Keratinocyte (primary cell): ENCODE measurements at regions not wholly inside any gene's neighbourhood (a gene's known extent, or its start where the extent isn't known, plus 50 kb on each side); places are given as distances from the start of the nearest gene placed in this dataset.

Source experiments
- DNase-seq: peaks from one replicate; pipeline ENCODE4 v3.0.0-alpha.2; 2011; ENCODE audit warnings: low read depth, missing footprints, low spot score
- FAIRE-seq: peaks from 2 replicates; lab custom pipeline; 2011; peaks lifted over from hg19 to GRCh38; lab: Jason Lieb, UNC
- H2AFZ ChIP-seq: 2 replicates; pipeline ENCODE4 v1.6.0; 2012; ENCODE audit warnings: low read length, control low read depth, inconsistent platforms; ENCODE audit not compliant: control insufficient read depth
- H3K27ac ChIP-seq: 2 replicates; pipeline ENCODE4 v1.5.1; 2011; ENCODE audit warnings: low read length; ENCODE audit not compliant: control insufficient read depth, insufficient read depth
- H3K27me3 ChIP-seq: 3 replicates; pipeline ENCODE4 v1.6.0; 2011; ENCODE audit warnings: low read length; ENCODE audit not compliant: control insufficient read depth, insufficient read depth; ENCODE audit errors: extremely low read depth
- H3K36me3 ChIP-seq, 2 experiments: 2 replicates in 1 of 2; 3 replicates in 1 of 2; pipeline ENCODE4 v1.5.1; 2011; ENCODE audit warnings: low read length in 2 of 2, mild to moderate bottlenecking in 1 of 2; ENCODE audit not compliant: control insufficient read depth in 2 of 2, insufficient read depth in 2 of 2; ENCODE audit errors: extremely low read depth in 1 of 2
- H3K4me1 ChIP-seq: 3 replicates; pipeline ENCODE4 v1.5.1; 2011; ENCODE audit warnings: low read length; ENCODE audit not compliant: control insufficient read depth, insufficient read depth; ENCODE audit errors: extremely low read depth
- H3K4me2 ChIP-seq: 3 replicates; pipeline ENCODE4 v1.6.0; 2011; ENCODE audit warnings: low read depth, low read length; ENCODE audit not compliant: control insufficient read depth, insufficient read depth; ENCODE audit errors: extremely low read depth
- H3K4me3 ChIP-seq, 3 experiments: fragments of 200-600 bp in 1 of 3; sonication (generic) in 1 of 3; 2 replicates in 2 of 3; 3 replicates in 1 of 3; pipeline ENCODE4 v1.5.1; 2011 to 2016; ENCODE audit warnings: low read length in 3 of 3, mild to moderate bottlenecking in 3 of 3, control low read depth in 2 of 3, inconsistent platforms in 1 of 3, low read depth in 1 of 3, mixed read lengths in 1 of 3, mixed run types in 1 of 3, moderate library complexity in 1 of 3; ENCODE audit not compliant: control insufficient read depth in 2 of 3, insufficient read depth in 2 of 3; ENCODE audit errors: extremely low read depth in 1 of 3
- H3K79me2 ChIP-seq: 2 replicates; pipeline ENCODE4 v1.6.0; 2012; ENCODE audit warnings: low read length; ENCODE audit not compliant: control insufficient read depth, insufficient read depth
- H3K9ac ChIP-seq: 3 replicates; pipeline ENCODE4 v1.6.0; 2011; ENCODE audit warnings: low read length; ENCODE audit not compliant: control insufficient read depth, insufficient read depth; ENCODE audit errors: extremely low read depth
- H3K9me1 ChIP-seq: 3 replicates; pipeline ENCODE4 v1.6.0; 2011; ENCODE audit warnings: low read length; ENCODE audit not compliant: control insufficient read depth, insufficient read depth; ENCODE audit errors: extremely low read depth
- H3K9me3 ChIP-seq: 2 replicates; pipeline ENCODE4 v1.5.1; 2012; ENCODE audit warnings: low read depth, low read length; ENCODE audit not compliant: control insufficient read depth
- H4K20me1 ChIP-seq: 3 replicates; pipeline ENCODE4 v1.6.0; 2011; ENCODE audit warnings: low read length; ENCODE audit not compliant: control insufficient read depth, insufficient read depth; ENCODE audit errors: extremely low read depth
- CTCF ChIP-seq, 3 experiments: IDR thresholded peaks in 1 of 3; conservative IDR thresholded peaks in 1 of 3; optimal IDR thresholded peaks in 1 of 3; 2 replicates in 2 of 3; 3 replicates in 1 of 3; pipeline versions ENCODE3 to v1.5.1; 2011; ENCODE audit warnings: low read length in 3 of 3, mild to moderate bottlenecking in 3 of 3, moderate library complexity in 2 of 3, control low read depth in 1 of 3, inconsistent platforms in 1 of 3; ENCODE audit not compliant: insufficient read depth in 2 of 3; ENCODE audit errors: extremely low read depth in 1 of 3
- EZH2 ChIP-seq: IDR thresholded peaks from one replicate; pipeline ENCODE4 v1.6.1; 2012; ENCODE audit warnings: inconsistent platforms, mild to moderate bottlenecking, low read length, moderate library complexity
- dilution Hi-C: fragments of 300-500 bp; cut with MboI; formaldehyde crosslinking; loops from one replicate; pipeline ENCODE4 v1.7.0; 2020; ENCODE audit warnings: low sequenced_read_pairs; ENCODE audit not compliant: extremely low pct_ligation_motif_present

- H3K36me3 ChIP-seq = no peaks in the 10 kb centered on the region
- no peak overlapping the region for H2AFZ ChIP-seq
- H3K27ac ChIP-seq = no peak overlapping the region
- no peak for FAIRE-seq
- dilution Hi-C loops = no loop called here
- no peak overlapping the region for H3K4me3 ChIP-seq
- no peak overlapping the region for H3K9ac ChIP-seq
- H4K20me1 ChIP-seq = no peaks in the 10 kb centered on the region
- no peaks in the 10 kb centered on the region for H3K9me1 ChIP-seq
- H3K27me3 ChIP-seq = no peaks in the 10 kb centered on the region
- no peaks in the 10 kb centered on the region for H3K9me3 ChIP-seq
- no peak for DNase-seq
- TF ChIP-seq CTCF (optimal IDR thresholded peaks at IDR 0.05 in 1 of 3, IDR thresholded peaks at IDR 0.05 in 1 of 3, conservative IDR thresholded peaks at IDR 0.05 in 1 of 3; ENCODE audit: extremely low read depth in 1 of 3, insufficient read depth in 2 of 3, low read length in 3 of 3) (no peak), EZH2 (no peak)
- no peaks in the 10 kb centered on the region for H3K79me2 ChIP-seq
- no peaks in the 10 kb centered on the region for H3K4me1 ChIP-seq
- no peak overlapping the region for H3K4me2 ChIP-seq
These were observed 313.6 kb downstream of the NUAK1 start for GRCh38 chr12:105825141-105825540.

GRCh38 chr12:105831372-105831771 is 307.4 kb downstream of the NUAK1 start:
- Histone ChIP-seq H3K4me1 (peaks cover 5% of the 10 kb centered on the region), H3K9ac (no peak overlapping the region), H3K36me3 (no peaks in the 10 kb centered on the region), H3K9me3 (no peaks in the 10 kb centered on the region), H3K79me2 (no peaks in the 10 kb centered on the region), H3K4me2 (no peak overlapping the region), H3K9me1 (no peaks in the 10 kb centered on the region), H3K4me3 (no peak overlapping the region), H4K20me1 (no peaks in the 10 kb centered on the region), H3K27ac (no peak overlapping the region), H3K27me3 (no peaks in the 10 kb centered on the region), H2AFZ (no peak overlapping the region)
- no peak for TF ChIP-seq EZH2
- TF ChIP-seq CTCF (optimal IDR thresholded peaks at IDR 0.05 in 1 of 3, IDR thresholded peaks at IDR 0.05 in 1 of 3, conservative IDR thresholded peaks at IDR 0.05 in 1 of 3; ENCODE audit: extremely low read depth in 1 of 3, insufficient read depth in 2 of 3, low read length in 3 of 3) = no peak
- FAIRE-seq (no peak), DNase-seq (no peak)
- dilution Hi-C loops = no loop called here
